HG03139 (cell line): ENCODE measurements at regions not wholly inside any gene's neighbourhood (a gene's known extent, or its start where the extent isn't known, plus 50 kb on each side); places are given as distances from the start of the nearest gene placed in this dataset.

Experiments
- ATAC-seq: cut with Tn5 transposase; IDR thresholded peaks from one replicate; pipeline ENCODE4 v1.9.1; 2021; ENCODE audit not compliant: unreplicated experiment

DNA sequence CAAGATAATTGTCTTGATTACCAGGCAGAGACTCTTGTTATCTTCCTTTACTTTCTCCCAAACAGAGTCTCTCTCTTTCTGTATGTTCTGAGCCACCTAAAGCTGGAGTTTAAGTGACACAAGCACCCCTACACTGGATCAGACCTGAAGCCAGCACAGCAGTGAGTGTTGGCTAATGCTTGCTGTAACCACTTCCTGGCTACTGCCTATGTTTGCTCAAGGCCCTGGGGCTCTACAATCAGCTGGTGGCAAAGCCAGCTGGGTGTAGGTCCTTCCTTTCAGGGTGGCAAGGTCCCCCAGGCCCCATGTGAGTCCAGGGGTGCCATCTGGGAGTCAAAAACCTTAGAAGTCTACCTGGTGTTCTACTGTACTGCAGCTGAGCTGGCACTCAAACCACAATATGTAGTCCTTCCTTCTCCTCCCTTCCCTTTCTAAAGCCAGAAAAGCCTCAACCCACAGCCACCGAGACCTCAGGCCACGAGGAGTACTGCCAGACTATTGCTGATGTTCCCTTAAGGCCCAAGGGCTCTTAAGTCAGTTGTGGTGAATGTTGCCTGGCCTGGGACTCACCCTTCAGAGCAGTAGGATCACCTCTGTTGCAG lies 416.3 kb downstream of the ADRA2A start:
- no peak for ATAC-seq

DNA sequence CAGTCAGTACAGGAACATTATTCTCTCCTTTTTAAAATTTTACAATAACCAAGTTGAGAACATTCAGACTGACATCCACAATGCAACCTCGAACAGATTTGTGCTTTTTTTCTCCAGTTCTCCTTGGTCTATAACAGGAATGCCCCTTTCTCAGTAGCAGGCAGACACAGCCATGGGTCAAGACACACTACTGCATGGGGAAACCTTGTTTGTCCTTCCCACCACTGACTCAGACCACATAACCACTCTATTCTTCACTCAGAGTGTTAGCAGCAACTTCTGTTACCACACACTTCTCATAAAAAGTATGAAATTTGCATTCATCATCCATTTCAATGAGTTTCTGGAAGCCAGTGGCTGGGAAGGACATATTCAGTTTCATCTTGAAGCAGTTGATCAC lies 421.7 kb downstream of the ADRA2A start:
- no peak for ATAC-seq

DNA sequence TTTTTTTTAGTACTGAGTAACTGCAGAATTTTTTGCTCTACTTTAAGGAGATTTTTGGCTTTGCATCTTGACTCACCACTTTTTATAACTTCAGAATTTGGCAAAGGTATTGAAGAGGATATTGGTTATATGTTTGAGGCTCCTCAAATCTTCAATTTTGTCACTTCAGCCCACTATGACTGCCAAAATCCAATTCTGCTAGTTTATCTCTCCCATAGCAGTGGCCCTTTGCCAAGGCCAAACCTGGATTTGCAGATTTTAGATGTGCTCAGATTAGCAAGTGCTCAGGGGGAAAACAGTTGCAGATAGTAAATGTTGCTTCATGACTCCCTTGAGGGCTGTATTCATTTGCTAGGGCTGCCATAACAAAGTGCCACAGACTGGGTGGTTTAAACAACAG lies 427.5 kb downstream of the ADRA2A start:
- ATAC-seq: no peak

DNA sequence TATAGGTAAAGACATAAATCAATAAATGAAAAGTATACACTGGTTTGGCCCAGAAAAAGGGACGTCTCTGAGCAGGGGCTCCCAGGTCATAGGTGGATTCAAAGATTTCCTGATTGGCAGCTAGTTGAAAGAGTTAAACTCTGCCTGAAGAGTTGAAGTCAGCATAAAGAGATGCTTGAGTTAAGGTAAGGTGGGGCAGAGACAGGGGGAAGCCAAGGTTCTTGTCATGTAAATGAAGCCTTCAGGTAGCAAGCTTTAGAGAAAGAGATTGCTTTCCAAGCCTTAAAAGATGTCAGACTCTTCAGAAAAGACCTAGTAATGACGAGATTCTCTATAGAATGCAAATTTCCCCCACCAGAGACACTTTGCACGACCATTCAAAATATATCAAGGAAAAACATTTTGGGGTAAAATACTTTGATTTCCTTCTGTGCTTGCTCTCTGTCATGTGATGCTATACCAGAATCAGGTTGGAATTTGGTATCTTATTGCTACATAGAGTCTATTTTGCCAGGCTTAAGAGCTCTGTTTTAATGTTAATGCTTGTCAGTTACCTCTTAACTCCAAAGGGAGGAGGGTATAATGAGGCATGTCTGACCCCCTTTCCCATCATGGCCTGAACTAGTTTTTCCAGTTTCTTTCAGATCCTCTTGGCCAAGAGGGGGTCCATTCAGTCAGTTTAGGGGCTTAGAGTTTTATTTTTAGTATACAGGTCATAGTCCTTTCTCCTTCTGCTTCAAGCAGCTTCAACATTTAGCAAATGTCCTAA lies 429.6 kb downstream of the ADRA2A start:
- no peak for ATAC-seq

DNA sequence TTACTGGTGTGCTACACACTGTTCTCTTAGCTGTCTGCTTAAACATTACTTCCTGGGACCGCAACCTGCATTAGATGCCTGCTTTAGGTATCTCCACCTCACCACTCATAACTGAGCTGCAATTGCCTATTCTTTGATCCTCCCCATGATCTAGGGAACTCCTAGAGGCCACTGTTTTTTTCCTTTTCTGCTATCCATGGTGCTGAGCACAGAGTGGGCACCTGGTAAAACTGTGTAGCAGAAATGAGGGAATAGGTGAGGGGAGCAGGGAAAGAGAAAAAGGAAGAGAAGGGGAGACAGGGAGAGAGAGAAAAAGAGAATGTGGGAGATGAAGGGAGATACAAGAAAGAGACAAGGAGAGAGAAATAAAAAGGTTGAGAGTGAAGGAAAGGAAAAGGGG lies 434.9 kb downstream of the ADRA2A start:
- ATAC-seq: no peak

DNA sequence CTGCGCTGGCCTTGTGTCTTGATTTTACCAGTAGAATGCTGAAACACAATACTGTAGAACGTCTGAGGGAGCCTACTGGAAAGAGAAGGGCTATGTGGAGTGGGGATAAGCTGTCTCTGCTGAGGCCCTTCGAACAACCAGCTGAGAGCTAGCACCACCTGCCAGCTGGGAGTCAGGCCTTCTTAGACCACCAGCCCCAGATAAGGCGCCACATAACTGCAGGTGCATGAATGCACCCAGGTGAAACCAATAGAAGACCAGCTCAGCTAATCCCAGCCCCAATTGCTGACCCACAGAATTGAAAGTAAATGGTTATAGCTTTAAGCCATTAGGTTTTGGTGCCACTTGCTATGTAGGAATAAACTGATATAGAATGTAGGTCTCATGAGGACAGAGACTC lies 438.4 kb downstream of the ADRA2A start:
- no peak for ATAC-seq

DNA sequence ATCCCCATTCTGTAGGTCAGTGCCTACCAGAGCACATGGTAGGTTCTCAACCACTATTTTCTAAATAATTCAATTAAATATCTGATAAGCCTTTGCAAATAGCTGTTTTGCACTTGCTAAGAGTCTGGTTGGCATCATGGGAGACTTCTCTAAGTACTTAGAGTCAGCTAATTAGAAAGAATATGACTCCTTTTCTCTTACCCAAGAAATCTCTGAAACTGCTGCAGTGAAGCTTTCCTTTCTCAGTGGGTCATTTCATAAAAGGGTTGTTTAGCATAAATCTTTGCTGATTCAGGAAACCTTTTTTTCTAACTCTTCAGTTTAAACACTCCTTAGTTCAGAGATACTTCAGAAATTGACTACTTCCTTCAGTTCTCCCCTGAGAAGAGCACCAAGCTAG lies 438.9 kb downstream of the ADRA2A start:
- ATAC-seq: no peak

DNA sequence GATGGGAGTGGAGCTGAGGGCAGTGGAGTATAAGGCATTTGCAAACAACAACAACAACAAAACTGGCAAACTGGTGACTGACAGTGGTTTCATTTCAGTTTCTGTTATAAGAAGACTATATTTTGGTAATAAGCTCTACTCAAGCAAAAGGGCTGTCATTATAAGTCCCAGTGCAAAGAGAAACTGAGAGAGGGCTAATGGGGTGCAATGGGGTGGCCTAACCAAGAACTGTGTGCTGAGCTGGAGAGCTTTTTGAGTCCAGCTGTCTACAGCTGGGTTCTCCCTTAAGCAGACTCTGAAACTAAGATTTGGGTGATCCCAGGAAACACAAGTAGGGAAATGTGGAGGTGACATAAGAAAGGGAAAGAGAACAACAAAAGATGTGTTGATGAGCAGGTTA lies 439.3 kb downstream of the ADRA2A start:
- ATAC-seq: no peak

DNA sequence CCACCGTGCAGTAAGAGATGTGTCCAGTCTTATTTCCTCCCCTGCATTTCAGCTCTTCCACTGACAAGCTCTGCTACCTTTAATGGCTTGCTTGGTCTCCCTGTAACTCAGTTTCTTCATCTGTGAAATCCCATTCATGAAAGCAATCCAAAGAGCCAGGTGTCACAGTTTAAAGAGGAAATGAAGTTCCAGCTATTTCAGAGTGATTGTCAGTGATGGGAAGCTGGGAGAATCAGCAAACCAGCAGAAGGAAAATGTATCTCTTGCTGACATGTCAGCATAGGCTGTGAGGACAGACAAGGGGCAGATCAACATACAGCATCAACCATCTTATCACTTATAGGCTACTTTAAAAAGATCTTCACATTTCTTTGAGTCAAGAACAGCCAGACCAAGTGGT lies 445.3 kb downstream of the ADRA2A start:
- no peak for ATAC-seq

DNA sequence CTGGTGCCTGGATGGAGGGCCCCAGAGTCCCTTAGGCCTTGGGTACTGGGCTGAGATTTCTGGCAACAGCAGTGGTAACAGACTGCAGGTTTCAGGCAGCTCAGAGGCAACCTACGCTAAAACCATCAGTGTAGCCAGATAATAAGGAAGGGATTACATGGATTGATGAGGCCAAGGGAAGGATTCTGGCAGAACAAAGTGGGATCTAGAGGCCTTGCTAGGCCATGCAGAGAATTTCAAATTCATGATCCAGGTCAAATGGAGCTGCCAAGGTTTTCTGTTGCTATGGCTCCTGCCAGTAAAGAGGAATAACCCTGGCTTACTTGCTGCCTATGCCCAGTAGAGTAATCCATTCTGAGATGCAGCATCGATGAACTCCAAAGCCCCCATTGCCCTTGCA lies 445.7 kb downstream of the ADRA2A start:
- ATAC-seq: no peak

DNA sequence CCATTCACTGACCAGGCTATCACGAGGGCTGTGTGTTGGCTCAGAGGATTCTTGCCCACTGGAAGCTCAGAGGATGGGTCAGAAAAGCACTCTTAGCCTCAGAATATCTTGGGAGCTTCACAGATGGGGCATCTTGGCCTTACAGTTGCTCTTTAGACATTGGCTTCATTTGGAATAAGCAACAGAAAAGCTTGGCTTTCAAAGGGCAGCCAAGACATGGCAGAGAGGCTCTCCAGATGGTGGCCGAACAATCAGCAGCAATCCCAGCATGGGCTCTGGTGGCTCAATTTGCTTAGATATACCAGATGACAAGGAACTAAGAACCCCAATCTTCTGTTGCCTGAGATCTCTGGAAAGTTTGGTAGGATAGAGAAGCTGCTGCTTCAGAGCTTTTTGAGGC lies 446.2 kb downstream of the ADRA2A start:
- ATAC-seq: no peak

DNA sequence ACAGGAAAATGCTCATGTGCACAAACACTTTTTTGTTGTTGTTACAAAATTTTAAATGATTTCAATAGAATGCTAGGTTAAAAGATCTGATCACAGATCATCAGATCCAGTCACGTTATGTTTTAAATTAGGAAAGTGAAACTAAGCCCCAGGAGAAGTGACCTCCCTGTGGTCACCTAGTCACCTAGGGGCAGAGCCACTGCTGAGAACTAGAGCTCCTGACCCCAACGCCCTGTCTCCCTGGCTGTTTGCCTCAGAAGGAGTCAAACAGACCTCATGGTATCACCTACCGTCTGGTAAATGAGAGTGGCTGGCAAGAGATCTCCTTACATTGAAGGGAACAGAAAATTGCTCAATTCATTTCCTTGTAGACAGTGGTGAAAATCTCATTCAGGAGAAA lies 447.3 kb downstream of the ADRA2A start:
- no peak for ATAC-seq

DNA sequence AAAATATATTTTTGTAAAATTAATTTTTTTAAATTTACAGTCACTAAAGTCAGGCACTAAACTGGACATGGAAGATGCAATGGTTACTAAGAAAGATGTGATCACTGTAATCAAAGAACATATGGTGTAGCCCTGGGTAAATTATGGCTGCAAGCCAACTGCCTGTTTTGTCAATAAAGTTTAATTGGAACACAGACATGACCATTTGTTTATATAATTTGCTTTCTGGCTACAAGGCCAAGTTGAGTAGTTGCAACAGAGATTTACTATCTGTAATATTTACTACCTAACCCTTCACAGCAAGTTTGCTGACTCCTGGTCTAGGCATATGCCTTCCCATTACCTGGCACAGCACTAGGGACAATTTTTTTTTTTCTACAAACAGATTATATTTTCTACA lies 448.9 kb downstream of the ADRA2A start:
- no peak for ATAC-seq

DNA sequence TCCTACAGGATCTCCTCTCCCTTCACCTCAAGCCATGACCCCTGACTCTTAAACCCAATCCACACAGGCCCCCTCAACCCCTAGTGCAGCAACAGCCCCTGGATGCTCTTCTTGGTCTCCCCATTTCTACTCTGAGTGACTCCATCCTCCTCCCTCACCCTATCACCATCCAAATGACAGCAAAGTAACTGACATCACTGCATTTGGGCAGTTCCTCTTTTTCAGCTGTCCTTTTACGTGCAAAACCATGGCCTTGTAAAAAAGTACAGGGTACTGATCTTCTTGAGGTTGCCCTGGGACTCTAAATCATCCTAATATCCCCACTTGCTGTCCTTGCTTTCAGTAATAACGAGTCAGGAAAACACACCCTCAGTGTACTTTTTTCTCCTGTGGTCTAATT lies 454.9 kb downstream of the ADRA2A start:
- no peak for ATAC-seq

DNA sequence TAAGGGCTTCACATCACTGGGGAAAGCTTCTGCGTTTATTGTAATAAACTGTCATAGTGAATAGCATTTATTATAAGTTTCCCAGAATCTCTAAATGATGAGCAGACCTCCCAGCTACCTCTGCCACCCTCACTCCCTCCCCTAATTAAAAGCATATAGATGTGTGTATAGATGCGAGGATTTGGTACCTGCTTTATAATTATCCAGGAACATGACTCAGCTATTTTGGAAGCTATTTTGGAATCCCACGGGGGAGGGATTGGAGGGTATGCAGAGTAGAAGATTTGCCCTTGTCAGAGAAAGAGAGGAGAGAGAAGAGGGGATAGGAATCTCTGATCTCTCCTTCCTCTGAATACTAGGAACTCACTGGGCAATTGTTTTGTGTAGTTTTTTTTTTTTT lies 455.3 kb downstream of the ADRA2A start:
- no peak for ATAC-seq

DNA sequence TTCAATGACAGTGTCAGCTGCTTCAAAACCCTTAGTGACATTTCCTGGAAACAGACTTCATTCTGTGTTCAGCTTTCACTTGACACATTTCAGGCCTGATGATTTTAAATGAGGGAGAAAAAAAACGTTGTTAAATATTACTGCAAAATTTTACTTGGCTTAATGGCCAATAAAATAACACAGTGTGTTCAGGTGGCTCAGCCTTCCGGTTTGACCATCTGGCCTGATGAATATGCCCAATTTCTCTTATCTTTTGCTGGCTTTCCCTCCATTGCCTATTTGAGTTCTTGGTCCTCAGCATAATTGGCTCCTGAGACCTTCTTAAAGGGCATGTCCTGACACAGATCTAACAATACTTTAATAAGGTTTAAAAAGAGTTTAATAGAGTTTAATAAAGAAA lies 462.4 kb downstream of the ADRA2A start:
- ATAC-seq: no peak

DNA sequence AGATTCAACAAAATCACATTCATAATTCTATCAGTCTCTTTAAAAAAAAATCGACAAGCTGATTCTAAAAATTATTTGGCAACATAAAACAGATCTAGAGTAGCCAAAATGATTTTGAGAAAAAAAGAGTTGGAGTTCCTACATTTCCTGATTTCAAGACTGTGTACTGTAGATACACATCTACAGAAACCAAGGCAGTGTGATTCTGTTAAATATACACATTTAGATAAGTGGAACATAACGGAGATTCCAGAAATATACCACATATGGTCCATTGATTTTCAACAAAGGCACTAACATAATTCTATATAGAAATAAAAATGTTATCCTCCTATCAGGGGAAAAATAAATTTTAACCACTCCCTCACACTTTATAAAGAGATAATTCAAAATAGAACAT lies 467.0 kb downstream of the ADRA2A start:
- ATAC-seq: no peak

DNA sequence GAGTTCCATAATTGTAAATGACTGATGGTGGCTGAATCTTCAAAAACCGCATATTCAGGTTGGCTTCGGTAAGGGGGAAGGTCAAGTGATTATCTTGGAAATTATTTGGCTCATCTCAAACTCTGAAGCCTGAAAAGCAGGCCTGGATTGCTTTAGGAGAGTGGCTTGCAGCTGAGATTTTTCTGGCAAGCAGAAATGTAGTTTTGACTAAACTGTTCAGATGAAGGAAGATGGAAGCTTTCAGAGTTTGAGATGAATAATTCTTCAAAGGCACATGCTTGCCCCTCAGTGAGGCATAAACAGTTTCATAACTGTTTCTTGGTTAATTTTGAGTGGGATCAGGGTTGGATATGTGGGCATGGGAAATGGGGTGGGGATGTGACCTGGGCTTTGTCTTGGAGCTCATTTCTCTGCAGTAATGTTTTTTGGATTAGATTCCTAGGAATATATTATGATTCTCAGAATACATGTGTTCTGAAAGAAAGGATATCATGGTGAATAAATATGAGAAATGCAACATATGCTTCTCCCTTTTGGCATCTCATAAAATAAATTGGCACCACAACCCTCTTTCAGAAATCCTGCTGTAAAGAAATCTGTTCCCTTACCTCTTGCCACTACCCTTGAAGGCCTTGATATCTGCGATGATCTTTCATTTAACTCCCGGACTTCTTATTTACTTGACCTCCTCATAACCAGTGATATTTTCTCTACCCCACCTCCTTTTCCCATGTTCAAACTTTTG lies 469.2 kb downstream of the ADRA2A start:
- no peak for ATAC-seq

DNA sequence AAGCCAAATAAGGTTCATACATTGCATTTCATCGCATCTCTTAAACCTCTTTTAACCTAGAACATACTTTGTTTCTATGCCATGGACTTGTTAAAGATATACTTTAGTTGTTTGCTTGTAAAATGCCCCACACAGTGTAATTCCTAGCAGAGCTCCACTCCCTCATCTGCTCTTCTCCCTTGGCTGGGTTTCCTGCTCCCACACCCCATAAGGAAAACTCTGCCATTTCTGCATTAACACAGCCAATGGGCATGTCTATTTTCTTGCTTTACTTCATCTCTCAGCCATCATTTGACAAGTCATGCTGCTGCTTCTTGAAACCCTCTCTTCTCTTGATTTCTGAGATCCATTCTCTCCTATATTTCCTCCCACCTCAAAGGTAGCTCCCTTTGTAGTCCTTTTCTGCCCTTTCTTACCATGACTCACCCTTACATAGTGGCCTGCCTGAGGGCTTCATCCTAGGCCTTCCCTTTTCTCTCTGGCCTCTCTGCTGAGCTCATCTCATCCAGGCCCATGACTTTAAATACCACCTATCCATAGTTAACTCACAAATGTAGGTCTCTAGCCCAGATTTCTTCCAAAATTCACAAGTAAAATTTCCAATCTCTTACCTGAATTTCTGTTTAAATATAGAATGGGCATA lies 471.4 kb downstream of the ADRA2A start:
- no peak for ATAC-seq

DNA sequence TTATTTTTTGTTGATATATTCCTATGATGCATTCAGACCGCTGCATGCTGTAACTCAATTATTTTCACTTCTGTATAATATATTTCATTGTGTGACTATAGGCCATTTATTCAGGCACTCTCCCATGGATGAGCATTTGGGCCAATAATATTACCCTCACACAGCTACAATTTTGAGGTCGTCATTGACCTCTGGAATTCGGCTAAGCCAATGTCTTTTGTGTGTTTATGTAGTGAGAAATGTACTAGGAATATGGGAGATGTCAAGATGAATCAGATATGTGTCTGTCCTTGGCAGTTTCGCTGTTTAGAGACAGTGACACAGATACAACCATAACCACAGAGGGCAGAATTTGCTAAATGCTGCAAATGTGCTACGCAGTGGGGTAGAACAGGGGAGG lies 474.2 kb downstream of the ADRA2A start:
- no peak for ATAC-seq

DNA sequence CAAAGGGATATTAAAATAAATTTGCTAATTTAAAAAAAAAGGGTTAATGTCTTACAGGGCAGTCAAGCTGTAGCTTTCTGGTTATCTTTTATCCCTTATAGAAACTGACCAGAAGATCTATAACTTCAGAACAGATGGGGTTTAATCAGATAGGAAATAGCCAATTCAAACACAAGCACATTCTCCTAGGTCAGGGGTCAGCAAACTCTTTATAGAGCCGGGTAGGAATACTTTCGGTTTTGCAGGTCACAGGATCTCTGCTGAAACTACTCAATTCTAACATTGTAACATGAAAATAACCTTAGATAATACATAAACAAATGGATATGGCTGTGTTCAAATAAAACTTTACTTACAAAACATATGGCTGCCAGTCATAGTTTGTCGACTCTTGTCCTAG lies 479.8 kb downstream of the ADRA2A start:
- ATAC-seq: no peak

DNA sequence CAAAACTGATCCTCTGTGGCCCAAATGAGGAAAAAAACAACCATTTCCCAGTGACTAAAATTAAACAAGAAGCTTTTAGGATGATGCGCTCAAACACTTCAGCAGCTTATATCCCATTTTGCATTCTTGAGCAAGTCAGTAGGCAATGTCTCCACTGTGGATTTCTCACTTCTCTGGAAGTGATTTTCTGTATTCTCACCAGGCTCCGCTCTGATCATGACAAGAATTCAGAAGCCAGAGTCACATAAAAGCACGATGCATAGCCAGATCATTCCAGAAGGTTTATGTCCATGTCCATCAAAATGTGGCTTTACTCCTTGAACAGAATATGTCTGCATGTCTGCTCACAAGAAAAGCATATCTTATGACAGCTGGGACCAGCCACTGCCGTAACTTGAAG lies 481.4 kb downstream of the ADRA2A start:
- ATAC-seq: no peak
